ACHN (cell line): ENCODE measurements at regions not wholly inside any gene's neighbourhood (a gene's known extent, or its start where the extent isn't known, plus 50 kb on each side); places are given as distances from the start of the nearest gene placed in this dataset.

ENCODE experiments used
- DNase-seq: peaks from one replicate; pipeline ENCODE4 v3.0.0-alpha.2; 2015
- in situ Hi-C: cut with HindIII; loops from 2 replicates; pipeline ENCODE4 v1.10.0; 2017; ENCODE audit warnings: low sequenced_read_pairs, low pct_ligation_motif_present, low pct_unique_long_range_greater_than_20kb

GRCh38 chr18:78619854-78620253 is 359.8 kb upstream of the SALL3 start:
- in situ Hi-C loops, result no loop called here
- no peak for DNase-seq

- no peak for DNase-seq
- in situ Hi-C loops, result no loop called here
These were observed 359.3 kb upstream of the SALL3 start for GRCh38 chr18:78620326-78620725.

GRCh38 chr18:78621141-78621755 is 358.4 kb upstream of the SALL3 start:
- in situ Hi-C loops, result no loop called here
- no peak for DNase-seq

GRCh38 chr18:78622251-78622906 is 357.2 kb upstream of the SALL3 start:
- in situ Hi-C loops, result no loop called here
- DNase-seq, result no peak

- no peak for DNase-seq
- in situ Hi-C loops, result no loop called here
These were observed 356.6 kb upstream of the SALL3 start for GRCh38 chr18:78622907-78623541.

GRCh38 chr18:78624646-78625279 is 354.9 kb upstream of the SALL3 start:
- in situ Hi-C loops, result no loop called here
- DNase-seq, result no peak

GRCh38 chr18:78625847-78626246 is 353.8 kb upstream of the SALL3 start:
- DNase-seq, result no peak
- in situ Hi-C loops, result no loop called here

GRCh38 chr18:78627551-78628346 is 351.9 kb upstream of the SALL3 start:
- DNase-seq, result no peak
- in situ Hi-C loops, result no loop called here

GRCh38 chr18:78629426-78629825 is 350.2 kb upstream of the SALL3 start:
- in situ Hi-C loops, result no loop called here
- no peak for DNase-seq

- DNase-seq, result no peak
- in situ Hi-C loops, result no loop called here
These were observed 349.3 kb upstream of the SALL3 start for GRCh38 chr18:78630356-78630755.

GRCh38 chr18:78630981-78631510 is 348.6 kb upstream of the SALL3 start:
- in situ Hi-C loops, result no loop called here
- no peak for DNase-seq

- no peak for DNase-seq
- in situ Hi-C loops, result no loop called here
These were observed 347.5 kb upstream of the SALL3 start for GRCh38 chr18:78632111-78632541.

- in situ Hi-C loops, result no loop called here
- no peak for DNase-seq
These were observed 345.4 kb upstream of the SALL3 start for GRCh38 chr18:78634061-78634696.

GRCh38 chr18:78635093-78635800 is 344.4 kb upstream of the SALL3 start:
- DNase-seq, result no peak
- in situ Hi-C loops, result no loop called here

- no peak for DNase-seq
- in situ Hi-C loops, result no loop called here
These were observed 343.4 kb upstream of the SALL3 start for GRCh38 chr18:78636260-78636659.

GRCh38 chr18:78637442-78638402 is 341.9 kb upstream of the SALL3 start:
- in situ Hi-C loops, result no loop called here
- DNase-seq, result no peak
